ENCODE measurements at regions not wholly inside any gene's neighbourhood (a gene's known extent, or its start where the extent isn't known, plus 50 kb on each side); places are given as distances from the start of the nearest gene placed in this dataset.

- TF ChIP-seq CTCF (IDR thresholded peaks at IDR 0.05 in 2 of 3, conservative IDR thresholded peaks at IDR 0.05 in 1 of 3; ENCODE audit: borderline replicate concordance in 1 of 3, insufficient read depth in 1 of 3, low read depth in 2 of 3, low read length in 2 of 3) (no peak), CEBPB (IDR thresholded peaks at IDR 0.05; ENCODE audit: low read depth) (no peak), EZH2 (IDR thresholded peaks at IDR 0.05) (no peak), POLR2AphosphoS5 (IDR thresholded peaks at IDR 0.05; ENCODE audit: low read depth, low read length) (no peak), SRF (IDR thresholded peaks at IDR 0.05; ENCODE audit: low read depth) (no peak), ELF1 (IDR thresholded peaks at IDR 0.05; ENCODE audit: borderline replicate concordance, low read depth) (no peak), SP1 (IDR thresholded peaks at IDR 0.05; ENCODE audit: low read depth) (no peak), ZFX (IDR thresholded peaks at IDR 0.05) (no peak)
- TF ChIP-seq, protein P1, sequence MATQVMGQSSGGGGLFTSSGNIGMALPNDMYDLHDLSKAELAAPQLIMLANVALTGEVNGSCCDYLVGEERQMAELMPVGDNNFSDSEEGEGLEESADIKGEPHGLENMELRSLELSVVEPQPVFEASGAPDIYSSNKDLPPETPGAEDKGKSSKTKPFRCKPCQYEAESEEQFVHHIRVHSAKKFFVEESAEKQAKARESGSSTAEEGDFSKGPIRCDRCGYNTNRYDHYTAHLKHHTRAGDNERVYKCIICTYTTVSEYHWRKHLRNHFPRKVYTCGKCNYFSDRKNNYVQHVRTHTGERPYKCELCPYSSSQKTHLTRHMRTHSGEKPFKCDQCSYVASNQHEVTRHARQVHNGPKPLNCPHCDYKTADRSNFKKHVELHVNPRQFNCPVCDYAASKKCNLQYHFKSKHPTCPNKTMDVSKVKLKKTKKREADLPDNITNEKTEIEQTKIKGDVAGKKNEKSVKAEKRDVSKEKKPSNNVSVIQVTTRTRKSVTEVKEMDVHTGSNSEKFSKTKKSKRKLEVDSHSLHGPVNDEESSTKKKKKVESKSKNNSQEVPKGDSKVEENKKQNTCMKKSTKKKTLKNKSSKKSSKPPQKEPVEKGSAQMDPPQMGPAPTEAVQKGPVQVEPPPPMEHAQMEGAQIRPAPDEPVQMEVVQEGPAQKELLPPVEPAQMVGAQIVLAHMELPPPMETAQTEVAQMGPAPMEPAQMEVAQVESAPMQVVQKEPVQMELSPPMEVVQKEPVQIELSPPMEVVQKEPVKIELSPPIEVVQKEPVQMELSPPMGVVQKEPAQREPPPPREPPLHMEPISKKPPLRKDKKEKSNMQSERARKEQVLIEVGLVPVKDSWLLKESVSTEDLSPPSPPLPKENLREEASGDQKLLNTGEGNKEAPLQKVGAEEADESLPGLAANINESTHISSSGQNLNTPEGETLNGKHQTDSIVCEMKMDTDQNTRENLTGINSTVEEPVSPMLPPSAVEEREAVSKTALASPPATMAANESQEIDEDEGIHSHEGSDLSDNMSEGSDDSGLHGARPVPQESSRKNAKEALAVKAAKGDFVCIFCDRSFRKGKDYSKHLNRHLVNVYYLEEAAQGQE (IDR thresholded peaks at IDR 0.05; ENCODE audit: low read depth) = no peak
Measured at GRCh38 chr7:46603296-46603752, 682.3 kb upstream of the IGFBP3 start.
